Esophagus muscularis mucosa (tissue), 4 donors: ENCODE measurements at regions not wholly inside any gene's neighbourhood (a gene's known extent, or its start where the extent isn't known, plus 50 kb on each side); places are given as distances from the start of the nearest gene placed in this dataset.

ENCODE experiments used
- DNase-seq: peaks from one replicate; pipeline ENCODE4 v3.0.0-alpha.2; 2017; ENCODE audit errors: extremely low spot score
- H3K27ac ChIP-seq, 4 donors: fragments of 200-600 bp; sonication (generic); replicated peaks in 1 of 4; 1 replicate in 3 of 4; 2 replicates in 1 of 4; pipeline ENCODE4 v1.5.1; 2016 to 2019; ENCODE audit warnings: mild to moderate bottlenecking in 1 of 4
- H3K27me3 ChIP-seq, 4 donors: fragments of 200-600 bp; sonication (generic); one replicate each; pipeline versions ENCODE4 v1.5.1 to v1.6.0; 2016 to 2019
- H3K36me3 ChIP-seq, 4 donors: fragments of 200-600 bp; sonication (generic); one replicate each; pipeline ENCODE4 v1.5.1; 2016 to 2019
- H3K4me1 ChIP-seq, 4 donors: fragments of 200-600 bp; sonication (generic); one replicate each; pipeline ENCODE4 v1.5.1; 2016 to 2019
- H3K4me3 ChIP-seq, 4 donors: fragments of 200-600 bp; sonication (generic); 1 replicate in 2 of 4; 2 replicates in 2 of 4; pipeline ENCODE4 v1.5.1; 2016 to 2019; ENCODE audit warnings: mild to moderate bottlenecking in 4 of 4, moderate library complexity in 1 of 4
- H3K9me3 ChIP-seq, 4 donors: fragments of 200-600 bp; sonication (generic); 1 replicate in 3 of 4; 2 replicates in 1 of 4; pipeline ENCODE4 v1.5.1; 2016 to 2019
- EP300 ChIP-seq: sonication (generic); formaldehyde crosslinking; IDR thresholded peaks from one replicate; pipeline ENCODE4 v1.6.1; 2017; ENCODE audit warnings: antibody characterized with exemption
- POLR2A ChIP-seq: fragments of 450-650 bp; IDR thresholded peaks from one replicate; pipeline ENCODE4 v1.6.1; 2017; ENCODE audit warnings: antibody characterized with exemption, moderate library complexity, mild to moderate bottlenecking, low read depth
- POLR2AphosphoS5 ChIP-seq, 2 donors: sonication (generic); formaldehyde crosslinking; IDR thresholded peaks; one replicate each; pipeline ENCODE4 v1.6.1; 2017; ENCODE audit warnings: antibody characterized with exemption in 2 of 2
- WGBS: methylation state at CpG from one replicate; pipeline ENCODE4 v1.1.5; 2018; 5-methylcytosine and 5-hydroxymethylcytosine counted together
- intact Hi-C: fragments of 100-400 bp; cut with DNase I; formaldehyde crosslinking; loops from one replicate; pipeline ENCODE4 v1.15.1; 2023
- TF ChIP-seq, protein P1 (sequence below), 3 experiments: fragments of 200-600 bp in 2 of 3; fragments of 450-650 bp in 1 of 3; sonication (generic) in 2 of 3; IDR thresholded peaks; one replicate each; pipeline ENCODE4 v1.5.1; 2017 to 2019; ENCODE audit warnings: antibody characterized with exemption in 3 of 3, mild to moderate bottlenecking in 2 of 3, moderate library complexity in 1 of 3

DNA sequence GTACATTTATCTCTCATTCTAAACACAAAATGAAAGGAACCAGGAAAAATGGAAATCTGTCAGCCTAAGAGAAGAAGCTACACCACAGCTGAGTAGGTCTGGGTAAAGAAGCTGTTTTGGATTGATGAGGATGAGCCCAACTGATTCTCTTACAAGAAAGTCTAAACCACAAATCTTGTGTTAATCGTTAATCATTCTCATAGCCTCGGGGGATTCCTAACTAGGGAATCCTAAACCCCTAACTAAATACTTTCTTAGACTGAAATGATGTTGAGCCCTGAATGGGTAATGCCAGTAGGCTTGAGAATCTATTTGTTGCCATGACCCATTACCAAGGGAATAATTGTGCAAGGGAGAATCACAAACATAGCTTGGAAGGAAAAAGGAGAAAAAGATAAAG is 327.5 kb upstream of the SPRY2 start:
- Histone ChIP-seq H3K4me3 (no peak overlapping the region), H3K27ac (no peak overlapping the region), H3K9me3 (peaks cover 0 to 14% (median 7%) of the 10 kb centered on the region in 4 donors), H3K4me1 (no peaks in the 10 kb centered on the region), H3K27me3 (no peaks in the 10 kb centered on the region), H3K36me3 (no peaks in the 10 kb centered on the region)
- intact Hi-C loops = no loop called here
- WGBS = 55% methylated on average over 2 of the region's 2 CpGs
- DNase-seq = no peak
- no peak for TF ChIP-seq EP300
- TF ChIP-seq POLR2A = no peak
- TF ChIP-seq, protein P1, sequence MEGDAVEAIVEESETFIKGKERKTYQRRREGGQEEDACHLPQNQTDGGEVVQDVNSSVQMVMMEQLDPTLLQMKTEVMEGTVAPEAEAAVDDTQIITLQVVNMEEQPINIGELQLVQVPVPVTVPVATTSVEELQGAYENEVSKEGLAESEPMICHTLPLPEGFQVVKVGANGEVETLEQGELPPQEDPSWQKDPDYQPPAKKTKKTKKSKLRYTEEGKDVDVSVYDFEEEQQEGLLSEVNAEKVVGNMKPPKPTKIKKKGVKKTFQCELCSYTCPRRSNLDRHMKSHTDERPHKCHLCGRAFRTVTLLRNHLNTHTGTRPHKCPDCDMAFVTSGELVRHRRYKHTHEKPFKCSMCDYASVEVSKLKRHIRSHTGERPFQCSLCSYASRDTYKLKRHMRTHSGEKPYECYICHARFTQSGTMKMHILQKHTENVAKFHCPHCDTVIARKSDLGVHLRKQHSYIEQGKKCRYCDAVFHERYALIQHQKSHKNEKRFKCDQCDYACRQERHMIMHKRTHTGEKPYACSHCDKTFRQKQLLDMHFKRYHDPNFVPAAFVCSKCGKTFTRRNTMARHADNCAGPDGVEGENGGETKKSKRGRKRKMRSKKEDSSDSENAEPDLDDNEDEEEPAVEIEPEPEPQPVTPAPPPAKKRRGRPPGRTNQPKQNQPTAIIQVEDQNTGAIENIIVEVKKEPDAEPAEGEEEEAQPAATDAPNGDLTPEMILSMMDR (IDR thresholded peaks at IDR 0.05) = no peak
- TF ChIP-seq POLR2AphosphoS5 (IDR thresholded peaks at IDR 0.05) = no peak

DNA sequence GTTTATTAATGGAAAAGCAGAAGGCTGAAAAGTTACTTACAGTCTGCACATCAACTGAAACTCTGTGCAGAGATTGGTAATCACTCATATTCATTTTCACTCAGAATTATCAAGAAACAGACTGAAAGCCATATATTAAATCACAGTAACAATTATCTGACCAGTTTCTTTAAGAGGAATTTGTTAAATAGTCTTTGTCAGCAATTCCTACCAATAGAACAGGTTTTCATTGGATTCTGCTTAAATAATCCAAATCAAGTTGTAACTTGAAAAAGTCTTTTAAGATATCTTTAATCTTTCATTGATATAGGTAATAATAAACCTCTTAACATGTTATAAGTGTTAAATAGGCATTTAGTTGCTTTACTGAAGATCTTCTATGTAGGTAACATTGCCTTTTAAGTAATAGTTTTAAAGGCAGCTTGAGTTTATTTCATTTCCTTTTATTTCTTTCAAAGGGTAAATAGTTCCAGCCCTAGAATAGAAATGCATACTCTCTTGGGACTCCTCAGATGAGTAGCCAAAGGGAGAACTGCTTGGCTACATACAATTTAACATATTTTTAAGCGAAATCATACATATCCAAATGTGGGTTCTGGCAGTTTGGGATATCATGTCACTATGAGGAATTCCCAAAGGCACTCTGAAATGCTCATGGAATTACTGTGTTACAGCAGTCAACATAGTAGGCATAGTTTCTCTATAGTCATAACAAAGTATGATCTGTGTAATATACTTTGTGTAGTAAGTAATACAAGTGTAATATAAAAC is 326.0 kb upstream of the SPRY2 start:
- intact Hi-C loops = no loop called here
- Histone ChIP-seq H3K4me1 (no peaks in the 10 kb centered on the region), H3K4me3 (no peak overlapping the region), H3K27me3 (no peaks in the 10 kb centered on the region), H3K36me3 (no peaks in the 10 kb centered on the region), H3K27ac (no peak overlapping the region), H3K9me3 (peaks cover 0 to 8% (median 3%) of the 10 kb centered on the region in 4 donors)
- DNase-seq = no peak
- WGBS = 75% methylated on average over 1 of the region's 1 CpG
- TF ChIP-seq POLR2AphosphoS5 (IDR thresholded peaks at IDR 0.05) (no peak), EP300 (no peak), POLR2A (no peak)
- TF ChIP-seq, protein P1 (IDR thresholded peaks at IDR 0.05) = no peak

DNA sequence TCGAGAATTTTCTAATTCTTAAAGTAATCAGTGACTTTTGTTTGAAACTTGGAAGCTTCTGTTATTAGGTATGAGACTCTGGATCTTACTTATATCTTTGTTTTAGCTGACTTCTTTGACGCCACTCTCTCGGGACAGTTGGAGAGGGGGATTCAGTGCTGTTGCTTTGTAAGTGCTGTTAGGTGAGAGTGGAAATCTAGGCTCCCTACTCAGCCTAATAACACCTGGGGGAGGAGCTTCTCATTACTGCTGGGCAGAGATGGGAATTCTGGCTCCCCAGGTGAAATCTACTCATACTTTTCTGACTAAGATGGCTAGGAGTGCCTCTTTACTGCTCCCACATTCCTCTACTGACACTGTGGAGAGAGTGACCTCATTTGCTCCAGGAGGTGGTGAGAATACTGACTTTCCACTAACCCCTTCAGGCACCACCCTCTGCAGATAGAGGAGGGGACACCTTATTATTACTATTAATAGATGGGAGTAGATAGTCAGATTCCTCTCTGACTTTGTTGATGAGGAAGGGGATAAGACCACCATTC is 324.9 kb upstream of the SPRY2 start:
- no peaks in the 10 kb centered on the region for H3K4me1 ChIP-seq
- WGBS = 83% methylated on average over 3 of the region's 3 CpGs
- no peak overlapping the region for H3K27ac ChIP-seq
- intact Hi-C loops = no loop called here
- H3K36me3 ChIP-seq = no peaks in the 10 kb centered on the region
- peaks cover 0 to 6% (median 0%) of the 10 kb centered on the region in 4 donors for H3K9me3 ChIP-seq
- H3K4me3 ChIP-seq = no peak overlapping the region
- no peak for DNase-seq
- TF ChIP-seq EP300 = no peak
- TF ChIP-seq, protein P1 (IDR thresholded peaks at IDR 0.05) = no peak
- TF ChIP-seq POLR2A = no peak
- no peak for TF ChIP-seq POLR2AphosphoS5 (IDR thresholded peaks at IDR 0.05)
- H3K27me3 ChIP-seq = no peaks in the 10 kb centered on the region

DNA sequence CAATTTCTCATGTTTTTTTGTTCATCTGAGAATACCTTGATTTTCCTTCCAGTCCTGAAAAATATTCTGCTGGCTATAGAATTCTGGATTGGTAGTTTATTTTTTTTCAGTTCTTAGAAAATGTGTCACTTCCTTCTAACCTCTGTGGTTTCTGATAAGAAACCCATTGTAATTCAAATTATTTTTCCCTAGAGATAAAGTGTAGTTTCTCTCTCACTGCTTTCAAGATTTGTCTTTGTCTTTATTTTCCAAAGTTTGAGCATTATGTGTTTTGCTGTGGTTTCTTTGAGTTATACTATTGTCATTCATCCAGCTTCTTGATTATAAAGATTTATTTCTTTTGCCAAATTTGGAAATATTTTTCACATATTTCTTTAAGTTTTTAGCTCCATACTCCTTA is 324.0 kb upstream of the SPRY2 start:
- Histone ChIP-seq H3K27me3 (no peaks in the 10 kb centered on the region), H3K4me3 (no peak overlapping the region), H3K36me3 (no peaks in the 10 kb centered on the region), H3K9me3 (peaks cover 0 to 6% (median 0%) of the 10 kb centered on the region in 4 donors), H3K27ac (no peak overlapping the region), H3K4me1 (no peaks in the 10 kb centered on the region)
- DNase-seq = no peak
- TF ChIP-seq POLR2AphosphoS5 (IDR thresholded peaks at IDR 0.05) (no peak), EP300 (no peak), POLR2A (no peak)
- TF ChIP-seq, protein P1 (IDR thresholded peaks at IDR 0.05) = no peak
- intact Hi-C loops = no loop called here
